SK-N-SH (cell line): ENCODE measurements at regions not wholly inside any gene's neighbourhood (a gene's known extent, or its start where the extent isn't known, plus 50 kb on each side); places are given as distances from the start of the nearest gene placed in this dataset.

Source experiments
- CTCF ChIA-PET: fragments of 300-600, 350-600 bp; formaldehyde crosslinking; extraction: SDS; loops from one replicate; lab custom pipeline; 2021; lab: Yijun Ruan, JAX
- POLR2A ChIA-PET: fragments of 350-600 bp; sonication (Branson Sonifier 250); formaldehyde crosslinking; extraction: SDS; loops from one replicate; lab custom pipeline; 2020; ENCODE audit warnings: antibody characterized with exemption, inconsistent platforms; lab: Yijun Ruan, JAX
- DNase-seq: peaks from one replicate; pipeline ENCODE4 v3.0.0; 2012
- H2AFZ ChIP-seq: fragments of 200-600 bp; sonication (generic); 2 replicates; pipeline ENCODE4 v1.8.1; 2016; ENCODE audit warnings: antibody characterized with exemption, mild to moderate bottlenecking, low read depth
- H3F3A ChIP-seq: fragments of 200-600 bp; sonication (generic); replicated peaks from 2 replicates; pipeline ENCODE3; 2016; ENCODE audit warnings: antibody characterized with exemption, mild to moderate bottlenecking; ENCODE audit not compliant: insufficient read depth
- H3K27ac ChIP-seq, 2 experiments: fragments of 200-500 bp in 1 of 2; fragments of 200-600 bp in 1 of 2; sonication (Bioruptor generic) in 1 of 2; sonication (generic), shearing (Covaris generic) in 1 of 2; 2 replicates each; pipeline versions ENCODE4 v1.5.1 to v1.6.1; 2014 to 2016; ENCODE audit warnings: low read depth in 2 of 2, inconsistent platforms in 1 of 2, low read length in 1 of 2, mild to moderate bottlenecking in 1 of 2, mixed read lengths in 1 of 2
- H3K27me3 ChIP-seq: fragments of 200-600 bp; sonication (generic), shearing (Covaris generic); 2 replicates; pipeline ENCODE4 v1.6.1; 2016; ENCODE audit warnings: mixed run types; ENCODE audit not compliant: insufficient read depth
- H3K36me3 ChIP-seq, 2 experiments: fragments of 200-500 bp in 1 of 2; fragments of 200-600 bp in 1 of 2; sonication (Bioruptor generic) in 1 of 2; sonication (generic) in 1 of 2; replicated peaks in 1 of 2; 2 replicates each; pipeline versions ENCODE3 to v1.5.1; 2014 to 2016; ENCODE audit warnings: low read length in 1 of 2, mild to moderate bottlenecking in 1 of 2; ENCODE audit not compliant: insufficient read depth in 2 of 2, control insufficient read depth in 1 of 2
- H3K4me1 ChIP-seq, 2 experiments: fragments of 200-500 bp in 1 of 2; fragments of 200-600 bp in 1 of 2; sonication (Bioruptor generic) in 1 of 2; sonication (generic), shearing (Covaris generic) in 1 of 2; 2 replicates each; pipeline versions ENCODE4 v1.5.1 to v1.6.1; 2014 to 2016; ENCODE audit warnings: low read depth in 1 of 2, low read length in 1 of 2, mixed run types in 1 of 2; ENCODE audit not compliant: insufficient read depth in 2 of 2, control insufficient read depth in 1 of 2
- H3K4me2 ChIP-seq: fragments of 200-600 bp; sonication (generic), shearing (Covaris generic); 2 replicates; pipeline ENCODE4 v1.6.1; 2017; ENCODE audit warnings: mixed run types
- H3K4me3 ChIP-seq, 2 experiments: fragments of 200-500 bp in 1 of 2; fragments of 200-600 bp in 1 of 2; sonication (Bioruptor generic) in 1 of 2; sonication (generic), shearing (Covaris generic) in 1 of 2; 2 replicates each; pipeline versions ENCODE4 v1.5.1 to v1.8.1; 2014 to 2016; ENCODE audit warnings: low read depth in 2 of 2, inconsistent platforms in 1 of 2, low read length in 1 of 2, mild to moderate bottlenecking in 1 of 2, mixed read lengths in 1 of 2, moderate library complexity in 1 of 2
- H3K79me2 ChIP-seq: fragments of 200-600 bp; sonication (generic); 2 replicates; pipeline ENCODE4 v1.8.1; 2017; ENCODE audit warnings: mild to moderate bottlenecking; ENCODE audit not compliant: insufficient read depth
- H3K9ac ChIP-seq: fragments of 200-600 bp; sonication (generic); 2 replicates; pipeline ENCODE4 v1.6.1; 2017; ENCODE audit warnings: mixed run types
- H3K9me2 ChIP-seq: fragments of 200-600 bp; sonication (generic); 2 replicates; pipeline ENCODE4 v1.6.1; 2017; ENCODE audit warnings: mixed run types
- H3K9me3 ChIP-seq: fragments of 200-600 bp; sonication (generic); 2 replicates; pipeline ENCODE4 v1.6.1; 2017; ENCODE audit warnings: mixed run types, mild to moderate bottlenecking, moderate library complexity
- H4K20me1 ChIP-seq: fragments of 200-600 bp; sonication (generic); 2 replicates; pipeline ENCODE4 v1.6.1; 2017; ENCODE audit warnings: mild to moderate bottlenecking, mixed run types; ENCODE audit not compliant: insufficient read depth
- CTCF ChIP-seq: fragments of 200-600 bp; sonication (generic); IDR thresholded peaks from 2 replicates; pipeline ENCODE4 v1.6.1; 2017; ENCODE audit warnings: antibody characterized with exemption, mild to moderate bottlenecking, moderate library complexity
- EP300 ChIP-seq, 2 experiments: IDR thresholded peaks; 2 replicates each; pipeline versions ENCODE4 v1.4.0 to v1.6.1; 2012; ENCODE audit warnings: borderline replicate concordance in 1 of 2, low read depth in 1 of 2, low read length in 1 of 2
- EZH2phosphoT487 ChIP-seq: fragments of 200-600 bp; sonication (generic); IDR thresholded peaks from 2 replicates; pipeline ENCODE4 v1.6.1; 2017; ENCODE audit warnings: low read depth, mixed run types, mild to moderate bottlenecking, antibody characterized with exemption, moderate library complexity, borderline replicate concordance
- FOSL2 ChIP-seq: IDR thresholded peaks from 2 replicates; pipeline ENCODE4 v1.4.0; 2012; ENCODE audit warnings: low read depth, mild to moderate bottlenecking, moderate library complexity, borderline replicate concordance
- FOXJ3 ChIP-seq: sonication (generic); formaldehyde crosslinking; IDR thresholded peaks from 2 replicates; pipeline ENCODE4 v1.5.1; 2020; ENCODE audit warnings: mild to moderate bottlenecking, missing genetic modification reagents
- IRF3 ChIP-seq: fragments of 150-350 bp; IDR thresholded peaks from 2 replicates; pipeline ENCODE4 v1.6.1; 2016; ENCODE audit warnings: mild to moderate bottlenecking, low read depth, low read length
- JUND ChIP-seq: IDR thresholded peaks from 2 replicates; pipeline ENCODE4 v1.4.0; 2012
- MAX ChIP-seq: IDR thresholded peaks from 2 replicates; pipeline ENCODE4 v1.4.0; 2012; ENCODE audit warnings: low read depth
- MXI1 ChIP-seq: IDR thresholded peaks from 2 replicates; pipeline ENCODE4 v1.6.1; 2012; ENCODE audit warnings: mild to moderate bottlenecking, low read depth, low read length, improper control_type of control experiment
- NRF1 ChIP-seq: IDR thresholded peaks from 2 replicates; pipeline ENCODE4 v1.6.1; 2012; ENCODE audit warnings: low read depth, mild to moderate bottlenecking, low read length
- PBX3 ChIP-seq: IDR thresholded peaks from 2 replicates; pipeline ENCODE4; 2012
- POLR2AphosphoS5 ChIP-seq: IDR thresholded peaks from 2 replicates; pipeline ENCODE4 v1.6.1; 2012; ENCODE audit warnings: low read depth, low read length
- RCOR1 ChIP-seq: fragments of 150-350 bp; IDR thresholded peaks from 2 replicates; pipeline ENCODE4 v1.6.1; 2017; ENCODE audit warnings: antibody characterized with exemption, low read length
- RFX5 ChIP-seq: IDR thresholded peaks from 2 replicates; pipeline ENCODE4 v1.6.1; 2012; ENCODE audit warnings: mild to moderate bottlenecking, improper control_type of control experiment, low read length
- RXRA ChIP-seq: IDR thresholded peaks from 2 replicates; pipeline ENCODE4 v1.4.0; 2012; ENCODE audit warnings: low read depth, mild to moderate bottlenecking, borderline replicate concordance
- SIN3A ChIP-seq: IDR thresholded peaks from 2 replicates; pipeline ENCODE4 v1.6.1; 2012; ENCODE audit warnings: low read depth, mild to moderate bottlenecking, low read length, moderate library complexity, borderline replicate concordance
- SMC3 ChIP-seq: IDR thresholded peaks from 2 replicates; pipeline ENCODE4 v1.6.1; 2012; ENCODE audit warnings: low read depth, low read length, improper control_type of control experiment
- TAF1 ChIP-seq: IDR thresholded peaks from 2 replicates; pipeline ENCODE4 v1.6.1; 2012; ENCODE audit warnings: low read depth, mild to moderate bottlenecking, low read length, moderate library complexity, borderline replicate concordance
- TCF12 ChIP-seq: IDR thresholded peaks from 2 replicates; pipeline ENCODE4 v1.4.0; 2012
- TEAD4 ChIP-seq: IDR thresholded peaks from 2 replicates; pipeline ENCODE4 v1.4.0; 2012; ENCODE audit warnings: mild to moderate bottlenecking, borderline replicate concordance; ENCODE audit not compliant: insufficient read depth
- USF2 ChIP-seq: fragments of 150-350 bp; IDR thresholded peaks from 2 replicates; pipeline ENCODE4 v1.6.1; 2017; ENCODE audit warnings: antibody characterized with exemption, low read length, low read depth, borderline replicate concordance
- YY1 ChIP-seq: IDR thresholded peaks from 2 replicates; pipeline ENCODE4 v1.4.0; 2012; ENCODE audit warnings: low read depth, mild to moderate bottlenecking
- ZBTB33 ChIP-seq: IDR thresholded peaks from 2 replicates; pipeline ENCODE4 v1.4.0; 2012; ENCODE audit warnings: low read depth, borderline replicate concordance
- WGBS: methylation state at CpG from one replicate; pipeline ENCODE4 v1.1.6; 2017; ENCODE audit warnings: low lambda C conversion rate; 5-methylcytosine and 5-hydroxymethylcytosine counted together

- H3K9ac ChIP-seq = no peak overlapping the region
- POLR2A ChIA-PET = no interaction called here
- no peaks in the 10 kb centered on the region for H3K27me3 ChIP-seq
- H3K9me2 ChIP-seq = 0 out of 2 replicates have a peak, but pooled peaks cover 3% of the 10 kb centered on the region
- H3K4me3 ChIP-seq = no peak overlapping the region
- DNase-seq = no peak
- H2AFZ ChIP-seq = no peak overlapping the region
- no peaks in the 10 kb centered on the region for H3F3A ChIP-seq
- H3K4me1 ChIP-seq = no peaks in the 10 kb centered on the region
- no peaks in the 10 kb centered on the region for H4K20me1 ChIP-seq
- no peak overlapping the region for H3K4me2 ChIP-seq
- H3K36me3 ChIP-seq = no peaks in the 10 kb centered on the region
- no peaks in the 10 kb centered on the region for H3K9me3 ChIP-seq
- CTCF ChIA-PET = no interaction called here
- H3K79me2 ChIP-seq = no peaks in the 10 kb centered on the region
- TF ChIP-seq RFX5 (no peak), PBX3 (no peak), YY1 (no peak), TEAD4 (no peak), TCF12 (no peak), POLR2AphosphoS5 (no peak), NRF1 (no peak), EZH2phosphoT487 (no peak), SIN3A (no peak), MXI1 (no peak), EP300 (IDR thresholded peaks at IDR 0.05; ENCODE audit: borderline replicate concordance in 1 of 2, low read depth in 1 of 2, low read length in 1 of 2) (no peak), RXRA (no peak), JUND (no peak)
- WGBS = 59% methylated on average over 1 of the region's 1 CpG
- no peak overlapping the region for H3K27ac ChIP-seq
Observed at GRCh38 chr9:23258569-23258968, 567.5 kb downstream of the ELAVL2 start.

- H3F3A ChIP-seq = no peaks in the 10 kb centered on the region
- DNase-seq = no peak
- no peak overlapping the region for H3K4me3 ChIP-seq
- no peaks in the 10 kb centered on the region for H3K4me1 ChIP-seq
- H3K27ac ChIP-seq = no peak overlapping the region
- no peak overlapping the region for H2AFZ ChIP-seq
- no peaks in the 10 kb centered on the region for H4K20me1 ChIP-seq
- H3K79me2 ChIP-seq = no peaks in the 10 kb centered on the region
- H3K9me2 ChIP-seq = no peaks in the 10 kb centered on the region
- H3K9ac ChIP-seq = no peak overlapping the region
- POLR2A ChIA-PET = no interaction called here
- no peaks in the 10 kb centered on the region for H3K36me3 ChIP-seq
- no peaks in the 10 kb centered on the region for H3K9me3 ChIP-seq
- no peak overlapping the region for H3K4me2 ChIP-seq
- no peaks in the 10 kb centered on the region for H3K27me3 ChIP-seq
- CTCF ChIA-PET = no interaction called here
- TF ChIP-seq EZH2phosphoT487 (no peak), SMC3 (no peak), FOSL2 (no peak), YY1 (no peak), RCOR1 (no peak), USF2 (no peak), MAX (no peak), FOXJ3 (CRISPR knock-in tag) (no peak), CTCF (no peak), TAF1 (no peak), ZBTB33 (no peak), IRF3 (no peak)
Observed at GRCh38 chr9:23278561-23278960, 547.5 kb downstream of the ELAVL2 start.
